Body of pancreas (tissue), 4 donors: ENCODE measurements at regions not wholly inside any gene's neighbourhood (a gene's known extent, or its start where the extent isn't known, plus 50 kb on each side); places are given as distances from the start of the nearest gene placed in this dataset.

Source experiments
- POLR2A ChIP-seq, 3 donors: fragments of 450-650 bp; IDR thresholded peaks; one replicate each; pipeline ENCODE4 v1.6.1; 2016; ENCODE audit warnings: antibody characterized with exemption in 3 of 3, mild to moderate bottlenecking in 2 of 3
- TF ChIP-seq, protein P1 (sequence below), 7 experiments: fragments of 450-650 bp in 4 of 7; fragments of 200-600 bp in 3 of 7; sonication (generic) in 3 of 7; IDR thresholded peaks; one replicate each; pipeline ENCODE4 v1.5.1; 2016 to 2019; ENCODE audit warnings: antibody characterized with exemption in 7 of 7

DNA sequence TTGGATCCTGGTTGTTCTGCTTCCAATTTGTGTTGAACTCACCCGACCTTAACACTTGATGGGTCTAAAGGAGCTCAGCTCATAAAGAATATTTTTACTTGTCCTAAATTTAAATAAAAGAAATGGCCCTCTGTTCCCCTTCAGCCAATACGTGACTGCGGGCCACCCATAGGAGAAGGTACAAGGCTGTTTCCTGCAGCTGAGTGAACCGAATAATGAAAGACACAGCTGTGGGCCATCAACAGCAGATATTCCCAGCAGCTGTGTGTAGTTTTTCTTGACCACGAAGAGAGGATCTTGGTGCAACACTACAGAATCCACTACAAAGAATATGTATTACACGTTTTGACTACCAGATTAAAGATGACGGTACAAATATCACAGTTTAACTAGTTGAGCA, 1431.6 kb downstream of the CDH11 start:
- TF ChIP-seq, protein P1, sequence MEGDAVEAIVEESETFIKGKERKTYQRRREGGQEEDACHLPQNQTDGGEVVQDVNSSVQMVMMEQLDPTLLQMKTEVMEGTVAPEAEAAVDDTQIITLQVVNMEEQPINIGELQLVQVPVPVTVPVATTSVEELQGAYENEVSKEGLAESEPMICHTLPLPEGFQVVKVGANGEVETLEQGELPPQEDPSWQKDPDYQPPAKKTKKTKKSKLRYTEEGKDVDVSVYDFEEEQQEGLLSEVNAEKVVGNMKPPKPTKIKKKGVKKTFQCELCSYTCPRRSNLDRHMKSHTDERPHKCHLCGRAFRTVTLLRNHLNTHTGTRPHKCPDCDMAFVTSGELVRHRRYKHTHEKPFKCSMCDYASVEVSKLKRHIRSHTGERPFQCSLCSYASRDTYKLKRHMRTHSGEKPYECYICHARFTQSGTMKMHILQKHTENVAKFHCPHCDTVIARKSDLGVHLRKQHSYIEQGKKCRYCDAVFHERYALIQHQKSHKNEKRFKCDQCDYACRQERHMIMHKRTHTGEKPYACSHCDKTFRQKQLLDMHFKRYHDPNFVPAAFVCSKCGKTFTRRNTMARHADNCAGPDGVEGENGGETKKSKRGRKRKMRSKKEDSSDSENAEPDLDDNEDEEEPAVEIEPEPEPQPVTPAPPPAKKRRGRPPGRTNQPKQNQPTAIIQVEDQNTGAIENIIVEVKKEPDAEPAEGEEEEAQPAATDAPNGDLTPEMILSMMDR (IDR thresholded peaks at IDR 0.05): no peak
- no peak for TF ChIP-seq POLR2A (IDR thresholded peaks at IDR 0.05)
